ENCODE measurements at regions not wholly inside any gene's neighbourhood (a gene's known extent, or its start where the extent isn't known, plus 50 kb on each side); places are given as distances from the start of the nearest gene placed in this dataset.

DNA sequence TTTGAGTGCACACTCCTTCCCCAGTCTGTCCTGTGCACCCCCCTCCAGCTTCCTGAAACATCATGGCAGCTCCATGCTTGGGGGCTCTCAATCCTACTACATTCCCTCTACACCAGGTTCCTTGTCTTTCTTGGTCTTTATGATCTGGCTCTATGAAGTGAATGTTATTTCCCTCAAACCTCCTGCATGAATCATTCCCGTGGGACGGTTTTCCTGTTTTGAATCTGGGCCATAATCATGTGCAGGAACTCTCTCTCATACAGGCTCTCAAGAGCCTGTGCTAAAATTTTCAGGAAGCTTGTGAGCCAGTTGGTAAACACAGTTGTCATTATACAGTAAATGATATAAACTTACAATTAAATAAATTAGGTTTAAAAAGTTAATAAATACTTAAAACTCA lies 89.8 kb upstream of the KCNE2 start:
- peaks cover 0 to 8% of the 10 kb centered on the region in 2 donors for H3K4me1 ChIP-seq (ENCODE audit: control insufficient read depth in 1 of 2, low read depth in 2 of 2)
- DNase-seq (ENCODE audit: low spot score) (no peak), ATAC-seq (ENCODE audit: insufficient number of reproducible peaks, low FRiP score, low read depth) (no peak)
- H3K27me3 ChIP-seq (replicated peaks; ENCODE audit: insufficient read depth), result no peaks in the 10 kb centered on the region
- no peaks in the 10 kb centered on the region for H3K9me3 ChIP-seq
- TF ChIP-seq, protein P1, sequence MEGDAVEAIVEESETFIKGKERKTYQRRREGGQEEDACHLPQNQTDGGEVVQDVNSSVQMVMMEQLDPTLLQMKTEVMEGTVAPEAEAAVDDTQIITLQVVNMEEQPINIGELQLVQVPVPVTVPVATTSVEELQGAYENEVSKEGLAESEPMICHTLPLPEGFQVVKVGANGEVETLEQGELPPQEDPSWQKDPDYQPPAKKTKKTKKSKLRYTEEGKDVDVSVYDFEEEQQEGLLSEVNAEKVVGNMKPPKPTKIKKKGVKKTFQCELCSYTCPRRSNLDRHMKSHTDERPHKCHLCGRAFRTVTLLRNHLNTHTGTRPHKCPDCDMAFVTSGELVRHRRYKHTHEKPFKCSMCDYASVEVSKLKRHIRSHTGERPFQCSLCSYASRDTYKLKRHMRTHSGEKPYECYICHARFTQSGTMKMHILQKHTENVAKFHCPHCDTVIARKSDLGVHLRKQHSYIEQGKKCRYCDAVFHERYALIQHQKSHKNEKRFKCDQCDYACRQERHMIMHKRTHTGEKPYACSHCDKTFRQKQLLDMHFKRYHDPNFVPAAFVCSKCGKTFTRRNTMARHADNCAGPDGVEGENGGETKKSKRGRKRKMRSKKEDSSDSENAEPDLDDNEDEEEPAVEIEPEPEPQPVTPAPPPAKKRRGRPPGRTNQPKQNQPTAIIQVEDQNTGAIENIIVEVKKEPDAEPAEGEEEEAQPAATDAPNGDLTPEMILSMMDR (IDR thresholded peaks at IDR 0.05), result no peak
- no peak overlapping the region for H3K4me3 ChIP-seq
- H3K36me3 ChIP-seq, result no peaks in the 10 kb centered on the region
- no peak overlapping the region for H3K27ac ChIP-seq

DNA sequence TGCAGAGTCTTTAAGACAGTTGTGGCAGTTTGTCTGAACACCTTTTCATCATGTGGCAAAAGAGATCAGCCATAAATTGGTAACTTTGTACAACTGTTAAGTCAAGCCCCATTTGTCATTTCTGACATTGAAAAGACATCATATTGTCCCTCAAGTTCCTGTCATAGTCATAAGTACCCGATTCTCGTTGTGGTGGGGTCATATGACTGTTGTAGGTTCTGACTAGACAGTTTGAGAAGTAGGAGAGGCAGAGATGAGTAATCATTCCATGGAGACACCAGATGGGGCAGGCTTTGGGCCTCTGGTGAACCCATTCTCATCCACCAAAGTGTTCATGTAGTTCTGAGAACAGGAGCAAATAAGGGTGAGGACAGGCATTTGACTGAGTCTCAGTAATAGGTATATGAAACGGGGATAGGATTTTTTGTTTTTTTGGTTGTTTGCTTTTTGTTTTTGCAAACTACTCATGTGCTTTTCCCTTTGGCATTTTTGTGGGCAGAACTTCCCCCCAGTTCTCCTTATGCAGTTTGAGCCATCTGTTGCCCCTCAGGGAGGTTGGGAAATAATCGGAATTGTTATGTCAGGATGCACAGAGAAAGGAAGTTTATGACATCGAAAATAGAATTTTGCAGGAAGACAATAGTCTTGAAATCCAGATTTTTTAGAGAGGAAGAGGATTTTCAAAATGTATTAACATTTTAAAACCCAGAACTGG lies 86.9 kb upstream of the KCNE2 start:
- Histone ChIP-seq H3K4me3 (no peak overlapping the region), H3K36me3 (no peaks in the 10 kb centered on the region), H3K4me1 (ENCODE audit: control insufficient read depth in 1 of 2, low read depth in 2 of 2) (peaks cover 4 to 21% of the 10 kb centered on the region in 2 donors), H3K27ac (no peak overlapping the region), H3K9me3 (no peaks in the 10 kb centered on the region), H3K27me3 (replicated peaks; ENCODE audit: insufficient read depth) (no peaks in the 10 kb centered on the region)
- TF ChIP-seq, protein P1 (IDR thresholded peaks at IDR 0.05), result no peak
- no peak for DNase-seq (ENCODE audit: low spot score)
- ATAC-seq (ENCODE audit: insufficient number of reproducible peaks, low FRiP score, low read depth), result no peak

DNA sequence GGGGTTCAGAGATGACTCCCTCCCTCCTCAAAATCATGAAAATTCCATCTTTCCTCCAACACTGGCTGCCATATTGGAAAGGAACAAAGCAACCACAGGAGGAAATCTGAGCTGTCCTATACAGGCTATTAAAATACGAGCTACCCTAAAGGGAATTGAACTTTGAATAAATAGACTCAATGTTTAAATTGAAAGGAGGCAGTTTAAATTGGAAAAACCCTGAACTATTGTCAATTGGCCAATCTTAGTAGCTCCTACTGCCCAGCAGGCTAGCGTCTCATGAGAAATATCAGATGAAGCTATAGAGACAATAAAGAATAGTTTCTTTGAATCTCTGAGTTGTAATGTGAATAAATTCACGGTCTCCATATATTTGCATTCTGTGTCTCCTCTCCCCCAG lies 85.4 kb upstream of the KCNE2 start:
- no peaks in the 10 kb centered on the region for H3K36me3 ChIP-seq
- no peak overlapping the region for H3K27ac ChIP-seq
- no peak overlapping the region for H3K4me3 ChIP-seq
- H3K4me1 ChIP-seq (ENCODE audit: control insufficient read depth in 1 of 2, low read depth in 2 of 2), result peaks cover 4 to 20% of the 10 kb centered on the region in 2 donors
- DNase-seq (ENCODE audit: low spot score) (no peak), ATAC-seq (ENCODE audit: insufficient number of reproducible peaks, low FRiP score, low read depth) (no peak)
- no peaks in the 10 kb centered on the region for H3K27me3 ChIP-seq (replicated peaks; ENCODE audit: insufficient read depth)
- TF ChIP-seq, protein P1 (IDR thresholded peaks at IDR 0.05), result no peak
- no peaks in the 10 kb centered on the region for H3K9me3 ChIP-seq

DNA sequence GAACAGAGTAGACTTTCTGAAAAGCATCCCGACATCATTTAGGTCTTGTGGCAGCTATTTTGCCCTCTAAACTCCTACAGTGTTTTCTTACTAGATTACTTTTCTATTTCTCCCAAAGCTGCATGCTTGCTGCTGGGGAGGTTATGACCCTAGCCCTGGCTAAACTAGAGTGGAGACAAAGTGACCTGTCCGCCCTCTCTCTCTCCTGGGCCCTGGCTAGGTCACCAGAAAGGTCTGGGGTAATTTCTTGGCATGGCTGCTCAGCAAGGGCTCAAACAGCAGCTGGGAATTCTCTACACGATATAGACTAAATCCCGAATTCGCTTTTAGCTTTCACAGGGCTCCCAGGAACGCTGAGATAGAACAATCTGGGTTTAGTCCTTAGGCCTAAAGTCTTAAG lies 84.5 kb upstream of the KCNE2 start:
- H3K36me3 ChIP-seq, result no peaks in the 10 kb centered on the region
- H3K4me1 ChIP-seq (ENCODE audit: control insufficient read depth in 1 of 2, low read depth in 2 of 2), result peaks cover 4 to 15% of the 10 kb centered on the region in 2 donors
- ATAC-seq (ENCODE audit: insufficient number of reproducible peaks, low FRiP score, low read depth) (no peak), DNase-seq (ENCODE audit: low spot score) (no peak)
- H3K27me3 ChIP-seq (replicated peaks; ENCODE audit: insufficient read depth), result no peaks in the 10 kb centered on the region
- no peak overlapping the region for H3K4me3 ChIP-seq
- TF ChIP-seq, protein P1 (IDR thresholded peaks at IDR 0.05), result no peak
- no peak overlapping the region for H3K27ac ChIP-seq
- no peaks in the 10 kb centered on the region for H3K9me3 ChIP-seq

DNA sequence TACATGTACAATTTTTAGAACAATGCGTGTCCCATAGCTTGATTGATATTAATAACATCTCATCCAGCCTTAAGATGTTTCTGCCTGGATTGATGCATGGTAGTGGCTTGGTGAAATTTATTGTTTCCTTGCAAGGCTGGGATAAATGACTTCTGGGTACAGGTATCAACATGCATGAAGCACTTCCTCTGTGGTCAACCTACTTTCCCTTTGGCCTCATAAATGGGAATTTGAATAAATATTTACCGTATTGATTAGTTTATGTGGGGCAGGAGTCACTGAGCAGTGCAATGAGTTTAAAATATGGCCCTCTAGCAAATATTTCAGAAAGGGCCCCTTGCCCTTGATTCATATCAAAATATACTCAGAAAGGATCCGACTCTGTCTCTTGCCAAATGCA lies 83.9 kb upstream of the KCNE2 start:
- H3K27me3 ChIP-seq (replicated peaks; ENCODE audit: insufficient read depth), result no peaks in the 10 kb centered on the region
- no peak overlapping the region for H3K27ac ChIP-seq
- peaks cover 4 to 21% of the 10 kb centered on the region in 2 donors for H3K4me1 ChIP-seq (ENCODE audit: control insufficient read depth in 1 of 2, low read depth in 2 of 2)
- ATAC-seq (ENCODE audit: insufficient number of reproducible peaks, low FRiP score, low read depth) (no peak), DNase-seq (ENCODE audit: low spot score) (no peak)
- H3K4me3 ChIP-seq, result no peak overlapping the region
- H3K36me3 ChIP-seq, result no peaks in the 10 kb centered on the region
- TF ChIP-seq, protein P1 (IDR thresholded peaks at IDR 0.05), result no peak
- H3K9me3 ChIP-seq, result no peaks in the 10 kb centered on the region

All from thoracic aorta (tissue), 2 donors.